Fibroblast of upper back skin (primary cell): ENCODE measurements at regions not wholly inside any gene's neighbourhood (a gene's known extent, or its start where the extent isn't known, plus 50 kb on each side); places are given as distances from the start of the nearest gene placed in this dataset.
A peak's percentile ranks its signal among the peaks of the same experiment; 100 is the strongest.

Source experiments
- DNase-seq: peaks from one replicate; pipeline ENCODE4 v3.0.0-alpha.2; 2013

- DNase-seq = peak; percentile 59
Observed at GRCh38 chr2:118697781-118698180, 149.7 kb downstream of the EN1 start.

GRCh38 chr2:118696786-118697465, 150.5 kb downstream of the EN1 start:
- DNase-seq = no peak

GRCh38 chr2:118693287-118693822, 154.1 kb downstream of the EN1 start:
- no peak for DNase-seq

GRCh38 chr2:118689874-118690273, 157.6 kb downstream of the EN1 start:
- no peak for DNase-seq

- DNase-seq = no peak
Observed at GRCh38 chr2:118689456-118689855, 158.0 kb downstream of the EN1 start.

- no peak for DNase-seq
Observed at GRCh38 chr2:118689033-118689432, 158.4 kb downstream of the EN1 start.

GRCh38 chr2:118687698-118688097, 159.8 kb downstream of the EN1 start:
- no peak for DNase-seq

- DNase-seq = no peak
Observed at GRCh38 chr2:118687192-118687591, 160.3 kb downstream of the EN1 start.

- DNase-seq = peak; percentile 88
Observed at GRCh38 chr2:118686346-118686745, 161.1 kb downstream of the EN1 start.

- DNase-seq = no peak
Observed at GRCh38 chr2:118683460-118683859, 164.0 kb downstream of the EN1 start.

GRCh38 chr2:118678985-118679384, 168.5 kb downstream of the EN1 start:
- peak; percentile 35 for DNase-seq

GRCh38 chr2:118677546-118677945, 169.9 kb downstream of the EN1 start:
- DNase-seq = no peak

- no peak for DNase-seq
Observed at GRCh38 chr2:118675531-118675930, 171.9 kb downstream of the EN1 start.

GRCh38 chr2:118672571-118673158, 174.8 kb downstream of the EN1 start:
- no peak for DNase-seq

GRCh38 chr2:118671701-118672454, 175.6 kb downstream of the EN1 start:
- DNase-seq = no peak

GRCh38 chr2:118670838-118671237, 176.6 kb downstream of the EN1 start:
- peak; percentile 91 for DNase-seq

GRCh38 chr2:118670276-118670675, 177.2 kb downstream of the EN1 start:
- peak; percentile 57 for DNase-seq

- peak; percentile 80 for DNase-seq
Observed at GRCh38 chr2:118669654-118670053, 177.8 kb downstream of the EN1 start.

GRCh38 chr2:118668431-118669424, 178.7 kb downstream of the EN1 start:
- peak; percentile 99 for DNase-seq

- peak; percentile 58 for DNase-seq
Observed at GRCh38 chr2:118667964-118668363, 179.5 kb downstream of the EN1 start.

GRCh38 chr2:118667348-118667747, 180.1 kb downstream of the EN1 start:
- DNase-seq = peak; percentile 79

GRCh38 chr2:118665784-118666529, 181.5 kb downstream of the EN1 start:
- DNase-seq = peak; percentile 43
